GM23338 (cell line): ENCODE measurements at regions not wholly inside any gene's neighbourhood (a gene's known extent, or its start where the extent isn't known, plus 50 kb on each side); places are given as distances from the start of the nearest gene placed in this dataset.

ENCODE experiments used
- ATAC-seq: fragments of 200-7000 bp; cut with Tn5 transposase; 3 replicates; pipeline ENCODE4 v1.9.1; 2020
- DNase-seq: peaks from one replicate; pipeline ENCODE4 v3.0.0-alpha.2; 2015; ENCODE audit warnings: low spot score
- H2AFZ ChIP-seq: fragments of 200-600 bp; sonication (generic); 2 replicates; pipeline ENCODE4 v1.8.0; 2016; ENCODE audit warnings: antibody characterized with exemption, mild to moderate bottlenecking, moderate library complexity
- H3F3A ChIP-seq: fragments of 200-600 bp; sonication (generic); replicated peaks from 2 replicates; pipeline ENCODE4 v1.8.0; 2017; ENCODE audit warnings: antibody characterized with exemption, mixed run types, low read depth
- H3K27ac ChIP-seq: fragments of 200-600 bp; sonication (generic); 2 replicates; pipeline ENCODE4 v1.6.1; 2016; ENCODE audit warnings: low read depth
- H3K27me3 ChIP-seq: fragments of 200-600 bp; sonication (generic); 2 replicates; pipeline ENCODE4 v1.8.0; 2016; ENCODE audit warnings: mild to moderate bottlenecking, mixed run types, moderate library complexity; ENCODE audit not compliant: insufficient read depth
- H3K36me3 ChIP-seq: fragments of 200-600 bp; sonication (generic); 2 replicates; pipeline ENCODE4 v1.8.0; 2016; ENCODE audit warnings: mild to moderate bottlenecking; ENCODE audit not compliant: insufficient read depth
- H3K4me1 ChIP-seq: fragments of 200-600 bp; sonication (generic); 2 replicates; pipeline ENCODE4 v1.8.0; 2016; ENCODE audit warnings: mild to moderate bottlenecking, moderate library complexity; ENCODE audit not compliant: insufficient read depth
- H3K4me2 ChIP-seq: fragments of 200-600 bp; sonication (generic); 2 replicates; pipeline ENCODE4 v1.7.1; 2017; ENCODE audit warnings: mixed run types
- H3K4me3 ChIP-seq: fragments of 200-600 bp; sonication (generic); 2 replicates; pipeline ENCODE4 v1.6.1; 2016; ENCODE audit warnings: mixed run types
- H3K79me2 ChIP-seq: fragments of 200-600 bp; sonication (generic); replicated peaks from 2 replicates; pipeline ENCODE4 v1.8.0; 2017; ENCODE audit warnings: mild to moderate bottlenecking; ENCODE audit not compliant: insufficient read depth
- H3K9me2 ChIP-seq: fragments of 200-600 bp; sonication (generic); 2 replicates; pipeline ENCODE4 v1.8.0; 2017; ENCODE audit not compliant: insufficient read depth
- H4K20me1 ChIP-seq: fragments of 200-600 bp; sonication (generic); replicated peaks from 2 replicates; pipeline ENCODE4 v1.8.0; 2017; ENCODE audit warnings: mild to moderate bottlenecking; ENCODE audit not compliant: insufficient read depth
- H3K27ac Mint-ChIP-seq: 2 replicates; pipeline ENCODE4 v1.8.0; 2020; ENCODE audit warnings: inconsistent platforms, mild to moderate bottlenecking, moderate library complexity, mixed read lengths
- H3K27me3 Mint-ChIP-seq: 3 replicates; pipeline ENCODE4 v1.8.0; 2022; ENCODE audit warnings: low read depth, mild to moderate bottlenecking, moderate library complexity, mixed read lengths, inconsistent platforms; ENCODE audit not compliant: insufficient read depth, poor library complexity
- H3K36me3 Mint-ChIP-seq: 3 replicates; pipeline ENCODE4 v1.8.0; 2021; ENCODE audit warnings: low read depth, mild to moderate bottlenecking, inconsistent platforms, moderate library complexity, mixed read lengths
- H3K4me1 Mint-ChIP-seq: 3 replicates; pipeline ENCODE4 v1.8.0; 2020; ENCODE audit warnings: mild to moderate bottlenecking, inconsistent platforms, mixed read lengths
- H3K4me3 Mint-ChIP-seq: 3 replicates; pipeline ENCODE4 v1.8.0; 2021; ENCODE audit warnings: moderate library complexity, mild to moderate bottlenecking, inconsistent platforms, mixed read lengths
- H3K9me3 Mint-ChIP-seq: 3 replicates; pipeline ENCODE4 v1.8.0; 2020; ENCODE audit warnings: moderate library complexity, mild to moderate bottlenecking, inconsistent platforms, mixed read lengths
- CREB1 ChIP-seq: fragments of 250-450 bp; sonication (Bioruptor Pico); IDR thresholded peaks from 2 replicates; pipeline ENCODE4 v1.5.0; 2020; ENCODE audit warnings: low read depth, mild to moderate bottlenecking, moderate library complexity
- ETS1 ChIP-seq: IDR thresholded peaks from 2 replicates; pipeline ENCODE4 v1.6.1; 2016; ENCODE audit warnings: antibody characterized with exemption
- EZH2phosphoT487 ChIP-seq: fragments of 200-600 bp; sonication (generic); IDR thresholded peaks from one replicate; pipeline ENCODE4 v1.8.1; 2018; ENCODE audit warnings: antibody characterized with exemption; ENCODE audit not compliant: unreplicated experiment
- JUNB ChIP-seq: IDR thresholded peaks from one replicate; pipeline ENCODE4 v1.6.1; 2016; ENCODE audit warnings: antibody characterized with exemption; ENCODE audit not compliant: unreplicated experiment
- NANOG ChIP-seq: IDR thresholded peaks from 2 replicates; pipeline ENCODE4 v1.6.1; 2016; ENCODE audit warnings: antibody characterized with exemption, borderline replicate concordance
- POLR2AphosphoS5 ChIP-seq: IDR thresholded peaks from 2 replicates; pipeline ENCODE4 v1.6.1; 2016; ENCODE audit warnings: antibody characterized with exemption, low read depth
- STAT1 ChIP-seq: IDR thresholded peaks from one replicate; pipeline ENCODE4 v1.6.1; 2016; ENCODE audit warnings: antibody characterized with exemption; ENCODE audit not compliant: unreplicated experiment
- TF ChIP-seq, protein P1 (sequence below): IDR thresholded peaks from one replicate; pipeline ENCODE4 v1.6.1; 2018; ENCODE audit warnings: antibody characterized with exemption; ENCODE audit not compliant: unreplicated experiment
- TF ChIP-seq, protein P2 (sequence below): fragments of 250-450 bp; sonication (Bioruptor Pico); IDR thresholded peaks from 2 replicates; pipeline ENCODE4 v1.5.0; 2020; ENCODE audit warnings: mild to moderate bottlenecking, moderate library complexity

GRCh38 chr6:21457647-21458046 is 135.9 kb upstream of the SOX4 start (continued):
- TF ChIP-seq, protein P1, sequence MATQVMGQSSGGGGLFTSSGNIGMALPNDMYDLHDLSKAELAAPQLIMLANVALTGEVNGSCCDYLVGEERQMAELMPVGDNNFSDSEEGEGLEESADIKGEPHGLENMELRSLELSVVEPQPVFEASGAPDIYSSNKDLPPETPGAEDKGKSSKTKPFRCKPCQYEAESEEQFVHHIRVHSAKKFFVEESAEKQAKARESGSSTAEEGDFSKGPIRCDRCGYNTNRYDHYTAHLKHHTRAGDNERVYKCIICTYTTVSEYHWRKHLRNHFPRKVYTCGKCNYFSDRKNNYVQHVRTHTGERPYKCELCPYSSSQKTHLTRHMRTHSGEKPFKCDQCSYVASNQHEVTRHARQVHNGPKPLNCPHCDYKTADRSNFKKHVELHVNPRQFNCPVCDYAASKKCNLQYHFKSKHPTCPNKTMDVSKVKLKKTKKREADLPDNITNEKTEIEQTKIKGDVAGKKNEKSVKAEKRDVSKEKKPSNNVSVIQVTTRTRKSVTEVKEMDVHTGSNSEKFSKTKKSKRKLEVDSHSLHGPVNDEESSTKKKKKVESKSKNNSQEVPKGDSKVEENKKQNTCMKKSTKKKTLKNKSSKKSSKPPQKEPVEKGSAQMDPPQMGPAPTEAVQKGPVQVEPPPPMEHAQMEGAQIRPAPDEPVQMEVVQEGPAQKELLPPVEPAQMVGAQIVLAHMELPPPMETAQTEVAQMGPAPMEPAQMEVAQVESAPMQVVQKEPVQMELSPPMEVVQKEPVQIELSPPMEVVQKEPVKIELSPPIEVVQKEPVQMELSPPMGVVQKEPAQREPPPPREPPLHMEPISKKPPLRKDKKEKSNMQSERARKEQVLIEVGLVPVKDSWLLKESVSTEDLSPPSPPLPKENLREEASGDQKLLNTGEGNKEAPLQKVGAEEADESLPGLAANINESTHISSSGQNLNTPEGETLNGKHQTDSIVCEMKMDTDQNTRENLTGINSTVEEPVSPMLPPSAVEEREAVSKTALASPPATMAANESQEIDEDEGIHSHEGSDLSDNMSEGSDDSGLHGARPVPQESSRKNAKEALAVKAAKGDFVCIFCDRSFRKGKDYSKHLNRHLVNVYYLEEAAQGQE = no peak
- TF ChIP-seq EZH2phosphoT487 = no peak

DNA sequence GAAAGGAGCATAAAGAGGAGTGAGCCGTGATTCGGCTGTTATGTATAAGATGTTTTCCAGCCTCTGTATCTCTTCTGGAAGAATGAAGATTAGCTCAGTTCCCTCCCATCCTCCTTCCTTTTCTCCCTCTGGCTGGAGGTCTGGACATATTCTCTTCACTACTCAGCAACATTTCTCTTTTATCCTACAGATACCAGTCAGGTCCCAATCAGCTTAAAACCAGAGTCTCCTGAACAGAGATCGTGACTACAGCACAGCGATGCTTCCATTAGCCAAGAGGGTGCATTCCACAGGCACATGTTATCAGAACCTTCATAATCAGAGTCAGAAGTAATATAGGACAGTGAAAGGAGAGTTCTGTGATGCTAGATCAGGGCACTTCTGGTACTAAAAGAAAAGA is 133.9 kb upstream of the SOX4 start:
- no peaks in the 10 kb centered on the region for H3K27me3 ChIP-seq
- no peaks in the 10 kb centered on the region; the same call in 2 of the 3 replicates for H3K9me3 Mint-ChIP-seq
- peak overlapping the region; percentile 69; the same call in 1 of the 2 replicates for H2AFZ ChIP-seq
- no peaks in the 10 kb centered on the region for H3K36me3 ChIP-seq
- no peaks in the 10 kb centered on the region; the same call in 1 of the 2 replicates for H4K20me1 ChIP-seq
- H3F3A ChIP-seq = no peaks in the 10 kb centered on the region
- H3K27me3 Mint-ChIP-seq = no peaks in the 10 kb centered on the region
- H3K79me2 ChIP-seq = no peaks in the 10 kb centered on the region
- no peaks in the 10 kb centered on the region for H3K4me1 ChIP-seq
- H3K9me2 ChIP-seq = no peaks in the 10 kb centered on the region
- H3K4me3 Mint-ChIP-seq = no peak overlapping the region
- ATAC-seq (no peak), DNase-seq (no peak)
- no peak overlapping the region for H3K27ac Mint-ChIP-seq
- no peak overlapping the region for H3K4me3 ChIP-seq
- H3K4me2 ChIP-seq = no peak overlapping the region
- H3K27ac ChIP-seq = no peak overlapping the region
- H3K36me3 Mint-ChIP-seq = no peaks in the 10 kb centered on the region
- H3K4me1 Mint-ChIP-seq = no peaks in the 10 kb centered on the region
- TF ChIP-seq JUNB = no peak
- TF ChIP-seq ETS1 = no peak
- TF ChIP-seq EZH2phosphoT487 = no peak
- TF ChIP-seq, protein P1 = no peak
- TF ChIP-seq STAT1 = no peak
- no peak for TF ChIP-seq POLR2AphosphoS5
- TF ChIP-seq CREB1 (CRISPR knock-in tag) = no peak
- TF ChIP-seq, protein P2, sequence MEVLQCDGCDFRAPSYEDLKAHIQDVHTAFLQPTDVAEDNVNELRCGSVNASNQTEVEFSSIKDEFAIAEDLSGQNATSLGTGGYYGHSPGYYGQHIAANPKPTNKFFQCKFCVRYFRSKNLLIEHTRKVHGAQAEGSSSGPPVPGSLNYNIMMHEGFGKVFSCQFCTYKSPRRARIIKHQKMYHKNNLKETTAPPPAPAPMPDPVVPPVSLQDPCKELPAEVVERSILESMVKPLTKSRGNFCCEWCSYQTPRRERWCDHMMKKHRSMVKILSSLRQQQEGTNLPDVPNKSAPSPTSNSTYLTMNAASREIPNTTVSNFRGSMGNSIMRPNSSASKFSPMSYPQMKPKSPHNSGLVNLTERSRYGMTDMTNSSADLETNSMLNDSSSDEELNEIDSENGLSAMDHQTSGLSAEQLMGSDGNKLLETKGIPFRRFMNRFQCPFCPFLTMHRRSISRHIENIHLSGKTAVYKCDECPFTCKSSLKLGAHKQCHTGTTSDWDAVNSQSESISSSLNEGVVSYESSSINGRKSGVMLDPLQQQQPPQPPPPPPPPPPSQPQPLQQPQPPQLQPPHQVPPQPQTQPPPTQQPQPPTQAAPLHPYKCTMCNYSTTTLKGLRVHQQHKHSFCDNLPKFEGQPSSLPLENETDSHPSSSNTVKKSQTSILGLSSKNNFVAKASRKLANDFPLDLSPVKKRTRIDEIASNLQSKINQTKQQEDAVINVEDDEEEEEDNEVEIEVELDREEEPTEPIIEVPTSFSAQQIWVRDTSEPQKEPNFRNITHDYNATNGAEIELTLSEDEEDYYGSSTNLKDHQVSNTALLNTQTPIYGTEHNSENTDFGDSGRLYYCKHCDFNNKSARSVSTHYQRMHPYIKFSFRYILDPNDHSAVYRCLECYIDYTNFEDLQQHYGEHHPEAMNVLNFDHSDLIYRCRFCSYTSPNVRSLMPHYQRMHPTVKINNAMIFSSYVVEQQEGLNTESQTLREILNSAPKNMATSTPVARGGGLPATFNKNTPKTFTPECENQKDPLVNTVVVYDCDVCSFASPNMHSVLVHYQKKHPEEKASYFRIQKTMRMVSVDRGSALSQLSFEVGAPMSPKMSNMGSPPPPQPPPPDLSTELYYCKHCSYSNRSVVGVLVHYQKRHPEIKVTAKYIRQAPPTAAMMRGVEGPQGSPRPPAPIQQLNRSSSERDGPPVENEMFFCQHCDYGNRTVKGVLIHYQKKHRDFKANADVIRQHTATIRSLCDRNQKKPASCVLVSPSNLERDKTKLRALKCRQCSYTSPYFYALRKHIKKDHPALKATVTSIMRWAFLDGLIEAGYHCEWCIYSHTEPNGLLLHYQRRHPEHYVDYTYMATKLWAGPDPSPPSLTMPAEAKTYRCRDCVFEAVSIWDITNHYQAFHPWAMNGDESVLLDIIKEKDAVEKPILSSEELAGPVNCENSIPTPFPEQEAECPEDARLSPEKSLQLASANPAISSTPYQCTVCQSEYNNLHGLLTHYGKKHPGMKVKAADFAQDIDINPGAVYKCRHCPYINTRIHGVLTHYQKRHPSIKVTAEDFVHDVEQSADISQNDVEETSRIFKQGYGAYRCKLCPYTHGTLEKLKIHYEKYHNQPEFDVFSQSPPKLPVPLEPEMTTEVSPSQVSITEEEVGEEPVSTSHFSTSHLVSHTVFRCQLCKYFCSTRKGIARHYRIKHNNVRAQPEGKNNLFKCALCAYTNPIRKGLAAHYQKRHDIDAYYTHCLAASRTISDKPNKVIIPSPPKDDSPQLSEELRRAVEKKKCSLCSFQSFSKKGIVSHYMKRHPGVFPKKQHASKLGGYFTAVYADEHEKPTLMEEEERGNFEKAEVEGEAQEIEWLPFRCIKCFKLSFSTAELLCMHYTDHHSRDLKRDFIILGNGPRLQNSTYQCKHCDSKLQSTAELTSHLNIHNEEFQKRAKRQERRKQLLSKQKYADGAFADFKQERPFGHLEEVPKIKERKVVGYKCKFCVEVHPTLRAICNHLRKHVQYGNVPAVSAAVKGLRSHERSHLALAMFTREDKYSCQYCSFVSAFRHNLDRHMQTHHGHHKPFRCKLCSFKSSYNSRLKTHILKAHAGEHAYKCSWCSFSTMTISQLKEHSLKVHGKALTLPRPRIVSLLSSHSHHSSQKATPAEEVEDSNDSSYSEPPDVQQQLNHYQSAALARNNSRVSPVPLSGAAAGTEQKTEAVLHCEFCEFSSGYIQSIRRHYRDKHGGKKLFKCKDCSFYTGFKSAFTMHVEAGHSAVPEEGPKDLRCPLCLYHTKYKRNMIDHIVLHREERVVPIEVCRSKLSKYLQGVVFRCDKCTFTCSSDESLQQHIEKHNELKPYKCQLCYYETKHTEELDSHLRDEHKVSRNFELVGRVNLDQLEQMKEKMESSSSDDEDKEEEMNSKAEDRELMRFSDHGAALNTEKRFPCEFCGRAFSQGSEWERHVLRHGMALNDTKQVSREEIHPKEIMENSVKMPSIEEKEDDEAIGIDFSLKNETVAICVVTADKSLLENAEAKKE = no peak
- no peak for TF ChIP-seq NANOG
